GM12878 (cell line): ENCODE measurements at regions not wholly inside any gene's neighbourhood (a gene's known extent, or its start where the extent isn't known, plus 50 kb on each side); places are given as distances from the start of the nearest gene placed in this dataset.

Experiments used
- ATAC-seq: fragments of 200-7000 bp; cut with Tn5 transposase; 3 replicates; pipeline ENCODE4 v1.9.1; 2020; ENCODE audit warnings: mild to moderate bottlenecking, moderate library complexity
- BruUV-seq: library from RNA; stranded (reverse); fragments of 400-500 nt; replicated peaks from 2 replicates; lab custom pipeline; 2021; lab: Mats Ljungman, UMichigan
- CTCF ChIA-PET: fragments of 300-600 bp; sonication (Branson Sonifier 250); formaldehyde crosslinking; extraction: SDS; loops from one replicate; lab custom pipeline; 2021; ENCODE audit warnings: inconsistent platforms; lab: Yijun Ruan, JAX
- POLR2A ChIA-PET: fragments of 350-600 bp; formaldehyde crosslinking; extraction: SDS; loops from one replicate; lab custom pipeline; 2021; ENCODE audit warnings: inconsistent platforms; lab: Charles Lee
- RAD21 ChIA-PET: fragments of 300-600 bp; sonication (Branson Sonifier 250); formaldehyde crosslinking; loops from one replicate; lab custom pipeline; 2023; ENCODE audit warnings: antibody characterized with exemption; ENCODE audit not compliant: unreplicated experiment; lab: Charles Lee
- SMC1A ChIA-PET: fragments of 300-600 bp; sonication (Branson Sonifier 250); formaldehyde crosslinking; loops from one replicate; lab custom pipeline; 2023; ENCODE audit not compliant: unreplicated experiment, uncharacterized antibody; lab: Charles Lee
- DNase-seq: peaks from one replicate; pipeline ENCODE4 v3.0.0-alpha.2; 2011; ENCODE audit warnings: low read depth, low spot score
- FAIRE-seq: peaks from 3 replicates; lab custom pipeline; 2011; peaks lifted over from hg19 to GRCh38; lab: Jason Lieb, UNC
- H2AFZ ChIP-seq: 2 replicates; pipeline ENCODE4 v1.6.0; 2011; ENCODE audit warnings: low read depth, low read length, control low read depth; ENCODE audit not compliant: control insufficient read depth
- H3K27ac ChIP-seq: 2 replicates; pipeline ENCODE4 v1.5.1; 2011; ENCODE audit warnings: control low read depth; ENCODE audit not compliant: control insufficient read depth, insufficient read depth
- H3K27me3 ChIP-seq, 2 experiments: replicated peaks in 1 of 2; 2 replicates each; pipeline versions ENCODE4 v1.6.0 to v1.6.1; 2011; ENCODE audit warnings: low read length in 1 of 2; ENCODE audit not compliant: control insufficient read depth in 2 of 2, insufficient read depth in 2 of 2
- H3K36me3 ChIP-seq, 2 experiments: 2 replicates each; pipeline ENCODE4 v1.5.1; 2011; ENCODE audit warnings: low read length in 1 of 2; ENCODE audit not compliant: control insufficient read depth in 2 of 2, insufficient read depth in 2 of 2
- H3K4me1 ChIP-seq: 2 replicates; pipeline ENCODE4 v1.6.1; 2011; ENCODE audit warnings: mild to moderate bottlenecking, low read length, moderate library complexity, mixed read lengths; ENCODE audit not compliant: control insufficient read depth, insufficient read depth
- H3K4me2 ChIP-seq: 2 replicates; pipeline ENCODE4 v1.6.0; 2011; ENCODE audit warnings: control low read depth; ENCODE audit not compliant: control insufficient read depth, insufficient read depth
- H3K4me3 ChIP-seq: fragments of 200-600 bp; sonication (generic); 2 replicates; pipeline ENCODE4 v1.5.1; 2016
- H3K79me2 ChIP-seq: 2 replicates; pipeline ENCODE4 v1.6.0; 2011; ENCODE audit warnings: low read length; ENCODE audit not compliant: control insufficient read depth, insufficient read depth
- H3K9ac ChIP-seq: 2 replicates; pipeline ENCODE4 v1.8.0; 2011; ENCODE audit warnings: low read length, control low read depth, mixed read lengths; ENCODE audit not compliant: control insufficient read depth, insufficient read depth
- H3K9me3 ChIP-seq: replicated peaks from 3 replicates; pipeline ENCODE4 v1.5.1; 2011; ENCODE audit warnings: mild to moderate bottlenecking, low read length; ENCODE audit not compliant: control insufficient read depth, insufficient read depth
- H4K20me1 ChIP-seq: 2 replicates; pipeline ENCODE4 v1.6.0; 2011; ENCODE audit not compliant: control insufficient read depth, insufficient read depth
- CEBPB ChIP-seq, 2 experiments: fragments of 150-350 bp in 1 of 2; IDR thresholded peaks; 2 replicates each; pipeline ENCODE4 v1.6.1; 2012 to 2014; ENCODE audit warnings: low read depth in 2 of 2, low read length in 2 of 2, borderline replicate concordance in 1 of 2, inconsistent platforms in 1 of 2
- MYC ChIP-seq: IDR thresholded peaks from 2 replicates; pipeline ENCODE4 v1.6.1; 2011; ENCODE audit warnings: mild to moderate bottlenecking, low read length, moderate library complexity, inconsistent platforms; ENCODE audit not compliant: insufficient read depth, insufficient replicate concordance, insufficient read length, severe bottlenecking
- NR2C1 ChIP-seq: fragments of 450-650 bp; IDR thresholded peaks from 2 replicates; pipeline ENCODE4 v1.6.1; 2017; ENCODE audit warnings: antibody characterized with exemption, mild to moderate bottlenecking, moderate library complexity
- SIX5 ChIP-seq: IDR thresholded peaks from 2 replicates; pipeline ENCODE4 v1.6.1; 2011; ENCODE audit warnings: mild to moderate bottlenecking, low read depth, low read length, moderate library complexity; ENCODE audit not compliant: severe bottlenecking
- SKIL ChIP-seq: fragments of 450-650 bp; IDR thresholded peaks from 2 replicates; pipeline ENCODE4 v1.6.1; 2017; ENCODE audit warnings: mild to moderate bottlenecking, low read depth, inconsistent platforms; ENCODE audit not compliant: poor library complexity, severe bottlenecking
- SMAD1 ChIP-seq: fragments of 450-650 bp; IDR thresholded peaks from 2 replicates; pipeline ENCODE4 v1.6.1; 2018; ENCODE audit warnings: mild to moderate bottlenecking, low read depth; ENCODE audit not compliant: partially characterized antibody
- SMARCA5 ChIP-seq: fragments of 450-650 bp; IDR thresholded peaks from 2 replicates; pipeline ENCODE4 v1.6.1; 2017; ENCODE audit warnings: mild to moderate bottlenecking
- WGBS: methylation state at CpG from one replicate; pipeline ENCODE4 v1.1.6; 2016; ENCODE audit warnings: low lambda C conversion rate; ENCODE audit not compliant: insufficient replicate concordance, insufficient coverage; ENCODE audit errors: missing lambda C conversion rate; 5-methylcytosine and 5-hydroxymethylcytosine counted together
- in situ Hi-C: fragments of 300-500 bp; cut with MboI; formaldehyde crosslinking; loops from 9 replicates; pipeline ENCODE4 v1.14.3; 2018; ENCODE audit warnings: mixed read lengths
- intact Hi-C: fragments of 100-400 bp; cut with micrococcal nuclease; formaldehyde crosslinking; loops from one replicate; pipeline ENCODE4 v1.14.2; 2022; ENCODE audit not compliant: unreplicated experiment
- TF ChIP-seq, protein P1 (sequence below): fragments of 450-650 bp; IDR thresholded peaks from 2 replicates; pipeline ENCODE4 v1.6.1; 2014; ENCODE audit warnings: mild to moderate bottlenecking
- TF ChIP-seq, protein P2 (sequence below): fragments of 450-650 bp; IDR thresholded peaks from 2 replicates; pipeline ENCODE4 v1.6.1; 2017; ENCODE audit warnings: mild to moderate bottlenecking, moderate library complexity
- TF ChIP-seq, protein P3 (sequence below): fragments of 450-650 bp; IDR thresholded peaks from 2 replicates; pipeline ENCODE4 v1.6.1; 2017; ENCODE audit warnings: mild to moderate bottlenecking, moderate library complexity

GRCh38 chr4:11197631-11198341, 230.9 kb downstream of the HS3ST1 start:
- FAIRE-seq = no peak
- ChIA-PET RAD21 (no interaction called here), SMC1A (no interaction called here), POLR2A (no interaction called here), CTCF (no interaction called here)
- Histone ChIP-seq H3K9me3 (no peaks in the 10 kb centered on the region), H3K4me3 (no peak overlapping the region), H3K27ac (no peak overlapping the region), H3K36me3 (no peaks in the 10 kb centered on the region), H2AFZ (no peak overlapping the region), H3K79me2 (no peaks in the 10 kb centered on the region), H3K4me1 (no peaks in the 10 kb centered on the region), H3K27me3 (no peaks in the 10 kb centered on the region), H4K20me1 (no peaks in the 10 kb centered on the region), H3K9ac (no peak overlapping the region), H3K4me2 (no peak overlapping the region)
- DNase-seq = no peak
- in situ Hi-C loops = no loop called here
- intact Hi-C loops = no loop called here
- ATAC-seq = no peak
- WGBS = 50% methylated on average over 8 of the region's 8 CpGs
- BruUV-seq = no TSS peak
- TF ChIP-seq SMAD1 (no peak), MYC (no peak), SMARCA5 (no peak), SIX5 (no peak), CEBPB (IDR thresholded peaks at IDR 0.05; ENCODE audit: borderline replicate concordance in 1 of 2, low read depth in 2 of 2, low read length in 2 of 2) (no peak), NR2C1 (no peak), SKIL (no peak)
- TF ChIP-seq, protein P1, sequence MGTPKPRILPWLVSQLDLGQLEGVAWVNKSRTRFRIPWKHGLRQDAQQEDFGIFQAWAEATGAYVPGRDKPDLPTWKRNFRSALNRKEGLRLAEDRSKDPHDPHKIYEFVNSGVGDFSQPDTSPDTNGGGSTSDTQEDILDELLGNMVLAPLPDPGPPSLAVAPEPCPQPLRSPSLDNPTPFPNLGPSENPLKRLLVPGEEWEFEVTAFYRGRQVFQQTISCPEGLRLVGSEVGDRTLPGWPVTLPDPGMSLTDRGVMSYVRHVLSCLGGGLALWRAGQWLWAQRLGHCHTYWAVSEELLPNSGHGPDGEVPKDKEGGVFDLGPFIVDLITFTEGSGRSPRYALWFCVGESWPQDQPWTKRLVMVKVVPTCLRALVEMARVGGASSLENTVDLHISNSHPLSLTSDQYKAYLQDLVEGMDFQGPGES = no peak
- TF ChIP-seq, protein P2, sequence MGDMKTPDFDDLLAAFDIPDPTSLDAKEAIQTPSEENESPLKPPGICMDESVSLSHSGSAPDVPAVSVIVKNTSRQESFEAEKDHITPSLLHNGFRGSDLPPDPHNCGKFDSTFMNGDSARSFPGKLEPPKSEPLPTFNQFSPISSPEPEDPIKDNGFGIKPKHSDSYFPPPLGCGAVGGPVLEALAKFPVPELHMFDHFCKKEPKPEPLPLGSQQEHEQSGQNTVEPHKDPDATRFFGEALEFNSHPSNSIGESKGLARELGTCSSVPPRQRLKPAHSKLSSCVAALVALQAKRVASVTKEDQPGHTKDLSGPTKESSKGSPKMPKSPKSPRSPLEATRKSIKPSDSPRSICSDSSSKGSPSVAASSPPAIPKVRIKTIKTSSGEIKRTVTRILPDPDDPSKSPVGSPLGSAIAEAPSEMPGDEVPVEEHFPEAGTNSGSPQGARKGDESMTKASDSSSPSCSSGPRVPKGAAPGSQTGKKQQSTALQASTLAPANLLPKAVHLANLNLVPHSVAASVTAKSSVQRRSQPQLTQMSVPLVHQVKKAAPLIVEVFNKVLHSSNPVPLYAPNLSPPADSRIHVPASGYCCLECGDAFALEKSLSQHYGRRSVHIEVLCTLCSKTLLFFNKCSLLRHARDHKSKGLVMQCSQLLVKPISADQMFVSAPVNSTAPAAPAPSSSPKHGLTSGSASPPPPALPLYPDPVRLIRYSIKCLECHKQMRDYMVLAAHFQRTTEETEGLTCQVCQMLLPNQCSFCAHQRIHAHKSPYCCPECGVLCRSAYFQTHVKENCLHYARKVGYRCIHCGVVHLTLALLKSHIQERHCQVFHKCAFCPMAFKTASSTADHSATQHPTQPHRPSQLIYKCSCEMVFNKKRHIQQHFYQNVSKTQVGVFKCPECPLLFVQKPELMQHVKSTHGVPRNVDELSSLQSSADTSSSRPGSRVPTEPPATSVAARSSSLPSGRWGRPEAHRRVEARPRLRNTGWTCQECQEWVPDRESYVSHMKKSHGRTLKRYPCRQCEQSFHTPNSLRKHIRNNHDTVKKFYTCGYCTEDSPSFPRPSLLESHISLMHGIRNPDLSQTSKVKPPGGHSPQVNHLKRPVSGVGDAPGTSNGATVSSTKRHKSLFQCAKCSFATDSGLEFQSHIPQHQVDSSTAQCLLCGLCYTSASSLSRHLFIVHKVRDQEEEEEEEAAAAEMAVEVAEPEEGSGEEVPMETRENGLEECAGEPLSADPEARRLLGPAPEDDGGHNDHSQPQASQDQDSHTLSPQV = no peak
- TF ChIP-seq, protein P3, sequence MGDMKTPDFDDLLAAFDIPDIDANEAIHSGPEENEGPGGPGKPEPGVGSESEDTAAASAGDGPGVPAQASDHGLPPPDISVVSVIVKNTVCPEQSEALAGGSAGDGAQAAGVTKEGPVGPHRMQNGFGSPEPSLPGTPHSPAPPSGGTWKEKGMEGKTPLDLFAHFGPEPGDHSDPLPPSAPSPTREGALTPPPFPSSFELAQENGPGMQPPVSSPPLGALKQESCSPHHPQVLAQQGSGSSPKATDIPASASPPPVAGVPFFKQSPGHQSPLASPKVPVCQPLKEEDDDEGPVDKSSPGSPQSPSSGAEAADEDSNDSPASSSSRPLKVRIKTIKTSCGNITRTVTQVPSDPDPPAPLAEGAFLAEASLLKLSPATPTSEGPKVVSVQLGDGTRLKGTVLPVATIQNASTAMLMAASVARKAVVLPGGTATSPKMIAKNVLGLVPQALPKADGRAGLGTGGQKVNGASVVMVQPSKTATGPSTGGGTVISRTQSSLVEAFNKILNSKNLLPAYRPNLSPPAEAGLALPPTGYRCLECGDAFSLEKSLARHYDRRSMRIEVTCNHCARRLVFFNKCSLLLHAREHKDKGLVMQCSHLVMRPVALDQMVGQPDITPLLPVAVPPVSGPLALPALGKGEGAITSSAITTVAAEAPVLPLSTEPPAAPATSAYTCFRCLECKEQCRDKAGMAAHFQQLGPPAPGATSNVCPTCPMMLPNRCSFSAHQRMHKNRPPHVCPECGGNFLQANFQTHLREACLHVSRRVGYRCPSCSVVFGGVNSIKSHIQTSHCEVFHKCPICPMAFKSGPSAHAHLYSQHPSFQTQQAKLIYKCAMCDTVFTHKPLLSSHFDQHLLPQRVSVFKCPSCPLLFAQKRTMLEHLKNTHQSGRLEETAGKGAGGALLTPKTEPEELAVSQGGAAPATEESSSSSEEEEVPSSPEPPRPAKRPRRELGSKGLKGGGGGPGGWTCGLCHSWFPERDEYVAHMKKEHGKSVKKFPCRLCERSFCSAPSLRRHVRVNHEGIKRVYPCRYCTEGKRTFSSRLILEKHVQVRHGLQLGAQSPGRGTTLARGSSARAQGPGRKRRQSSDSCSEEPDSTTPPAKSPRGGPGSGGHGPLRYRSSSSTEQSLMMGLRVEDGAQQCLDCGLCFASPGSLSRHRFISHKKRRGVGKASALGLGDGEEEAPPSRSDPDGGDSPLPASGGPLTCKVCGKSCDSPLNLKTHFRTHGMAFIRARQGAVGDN = no peak
